Loucy (cell line): ENCODE measurements at regions not wholly inside any gene's neighbourhood (a gene's known extent, or its start where the extent isn't known, plus 50 kb on each side); places are given as distances from the start of the nearest gene placed in this dataset.
A peak's percentile ranks its signal among the peaks of the same experiment; 100 is the strongest.

Source experiments
- EZH2phosphoT487 ChIP-seq: fragments of 200-600 bp; IDR thresholded peaks from 2 replicates; pipeline ENCODE4 v1.6.1; 2018; ENCODE audit warnings: antibody characterized with exemption, mild to moderate bottlenecking, moderate library complexity, borderline replicate concordance
- TF ChIP-seq, protein P1 (sequence below): fragments of 200-600 bp; sonication (generic); conservative IDR thresholded peaks from 2 replicates; pipeline ENCODE4 v1.5.1; 2014; ENCODE audit warnings: mild to moderate bottlenecking, antibody characterized with exemption, low read length

DNA sequence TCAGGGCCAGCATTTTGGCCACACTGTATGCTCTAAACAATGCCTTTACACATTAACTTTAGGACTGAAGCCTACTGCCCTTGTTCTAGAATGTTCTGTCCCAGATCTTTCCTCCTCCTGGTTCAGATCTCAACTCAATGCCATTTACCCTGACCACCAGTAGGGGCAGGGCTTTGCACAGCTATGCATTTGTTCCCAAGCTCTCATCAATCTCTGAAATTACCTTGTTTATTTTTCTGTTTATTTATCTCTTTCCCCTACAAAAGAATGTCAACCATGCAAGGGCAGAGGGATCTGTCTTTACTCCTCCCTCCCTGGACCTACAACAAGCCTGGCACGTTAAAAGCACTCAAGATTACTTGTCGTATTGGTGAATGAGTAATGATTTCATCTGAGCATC is 612.9 kb downstream of the BNC2 start:
- TF ChIP-seq, protein P1, sequence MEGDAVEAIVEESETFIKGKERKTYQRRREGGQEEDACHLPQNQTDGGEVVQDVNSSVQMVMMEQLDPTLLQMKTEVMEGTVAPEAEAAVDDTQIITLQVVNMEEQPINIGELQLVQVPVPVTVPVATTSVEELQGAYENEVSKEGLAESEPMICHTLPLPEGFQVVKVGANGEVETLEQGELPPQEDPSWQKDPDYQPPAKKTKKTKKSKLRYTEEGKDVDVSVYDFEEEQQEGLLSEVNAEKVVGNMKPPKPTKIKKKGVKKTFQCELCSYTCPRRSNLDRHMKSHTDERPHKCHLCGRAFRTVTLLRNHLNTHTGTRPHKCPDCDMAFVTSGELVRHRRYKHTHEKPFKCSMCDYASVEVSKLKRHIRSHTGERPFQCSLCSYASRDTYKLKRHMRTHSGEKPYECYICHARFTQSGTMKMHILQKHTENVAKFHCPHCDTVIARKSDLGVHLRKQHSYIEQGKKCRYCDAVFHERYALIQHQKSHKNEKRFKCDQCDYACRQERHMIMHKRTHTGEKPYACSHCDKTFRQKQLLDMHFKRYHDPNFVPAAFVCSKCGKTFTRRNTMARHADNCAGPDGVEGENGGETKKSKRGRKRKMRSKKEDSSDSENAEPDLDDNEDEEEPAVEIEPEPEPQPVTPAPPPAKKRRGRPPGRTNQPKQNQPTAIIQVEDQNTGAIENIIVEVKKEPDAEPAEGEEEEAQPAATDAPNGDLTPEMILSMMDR, result peak; percentile 71
- no peak for TF ChIP-seq EZH2phosphoT487
